MCF 10A (cell line): ENCODE measurements at regions not wholly inside any gene's neighbourhood (a gene's known extent, or its start where the extent isn't known, plus 50 kb on each side); places are given as distances from the start of the nearest gene placed in this dataset.

Experiments
- BruUV-seq: library from RNA; stranded (reverse); fragments of 400-500 nt; replicated peaks from 2 replicates; lab custom pipeline; 2021; lab: Mats Ljungman, UMichigan
- CTCF ChIA-PET: fragments of 300-600 bp; sonication (Branson Sonifier 250); formaldehyde crosslinking; extraction: SDS; loops from one replicate; lab custom pipeline; 2021; ENCODE audit warnings: antibody characterized with exemption, inconsistent platforms; lab: Yijun Ruan, JAX
- POLR2A ChIA-PET: fragments of 300-600, 350-650 bp; sonication (Branson Sonifier 250); formaldehyde crosslinking; extraction: SDS; loops from one replicate; lab custom pipeline; 2020; ENCODE audit warnings: antibody characterized with exemption, inconsistent platforms; lab: Yijun Ruan, JAX
- DNase-seq: peaks from one replicate; pipeline ENCODE4 v3.0.0-alpha.2; 2018; ENCODE audit not compliant: unreplicated experiment
- H3K27ac Mint-ChIP-seq: one replicate; pipeline ENCODE4 v1.8.0; 2022; ENCODE audit warnings: mild to moderate bottlenecking, low read depth, mixed read lengths; ENCODE audit not compliant: unreplicated experiment
- H3K27me3 Mint-ChIP-seq: one replicate; pipeline ENCODE4 v1.8.0; 2022; ENCODE audit warnings: mixed read lengths; ENCODE audit not compliant: insufficient read depth, unreplicated experiment
- H3K36me3 Mint-ChIP-seq: one replicate; pipeline ENCODE4 v1.8.0; 2022; ENCODE audit warnings: mild to moderate bottlenecking, moderate library complexity, mixed read lengths; ENCODE audit not compliant: insufficient read depth, unreplicated experiment
- H3K4me1 Mint-ChIP-seq: one replicate; pipeline ENCODE4 v1.8.0; 2022; ENCODE audit warnings: mixed read lengths; ENCODE audit not compliant: insufficient read depth, unreplicated experiment
- H3K4me3 Mint-ChIP-seq: one replicate; pipeline ENCODE4 v1.8.0; 2022; ENCODE audit warnings: mild to moderate bottlenecking, moderate library complexity, mixed read lengths; ENCODE audit not compliant: unreplicated experiment
- H3K9me3 Mint-ChIP-seq: one replicate; pipeline ENCODE4 v1.8.0; 2022; ENCODE audit warnings: mixed read lengths; ENCODE audit not compliant: unreplicated experiment
- CTCF ChIP-seq: fragments of 200-600 bp; IDR thresholded peaks from one replicate; pipeline ENCODE4 v1.8.0; 2022; ENCODE audit warnings: antibody characterized with exemption, mild to moderate bottlenecking; ENCODE audit not compliant: unreplicated experiment
- intact Hi-C: fragments of 100-400 bp; cut with micrococcal nuclease; formaldehyde crosslinking; loops from 2 replicates; pipeline ENCODE4 v1.14.1; 2022

- no peak for DNase-seq
- POLR2A ChIA-PET, result no interaction called here
- intact Hi-C loops, result no loop called here
- CTCF ChIA-PET, result no interaction called here
- no TSS peak for BruUV-seq
- peaks cover 12% of the 10 kb centered on the region for H3K36me3 Mint-ChIP-seq
- H3K27me3 Mint-ChIP-seq, result no peaks in the 10 kb centered on the region
- H3K4me1 Mint-ChIP-seq, result no peaks in the 10 kb centered on the region
- no peak overlapping the region for H3K4me3 Mint-ChIP-seq
- TF ChIP-seq CTCF, result no peak
- no peak overlapping the region for H3K27ac Mint-ChIP-seq
- peaks cover 9% of the 10 kb centered on the region for H3K9me3 Mint-ChIP-seq
These were observed 385.1 kb upstream of the IRX1 start for GRCh38 chr5:3210531-3210930.

GRCh38 chr5:3209918-3210317 is 385.7 kb upstream of the IRX1 start:
- no peak for DNase-seq
- no peak for TF ChIP-seq CTCF
- Mint-ChIP-seq H3K27ac (no peak overlapping the region), H3K9me3 (peaks cover 14% of the 10 kb centered on the region), H3K36me3 (peaks cover 12% of the 10 kb centered on the region), H3K4me1 (no peaks in the 10 kb centered on the region), H3K27me3 (no peaks in the 10 kb centered on the region), H3K4me3 (no peak overlapping the region)
- no TSS peak for BruUV-seq
- ChIA-PET POLR2A (no interaction called here), CTCF (no interaction called here)
- intact Hi-C loops, result no loop called here

GRCh38 chr5:3202570-3202969 is 393.1 kb upstream of the IRX1 start:
- Mint-ChIP-seq H3K36me3 (no peaks in the 10 kb centered on the region), H3K4me3 (no peak overlapping the region), H3K27me3 (no peaks in the 10 kb centered on the region), H3K27ac (no peak overlapping the region), H3K9me3 (peaks cover 28% of the 10 kb centered on the region), H3K4me1 (no peaks in the 10 kb centered on the region)
- POLR2A ChIA-PET, result no interaction called here
- intact Hi-C loops, result no loop called here
- CTCF ChIA-PET, result interaction anchor here (0.7 kb wide), 1 partner anchor 635 kb away, joined by 3 read pairs; no protein-coding TSS in a partner anchor
- TF ChIP-seq CTCF, result no peak
- no peak for DNase-seq
- BruUV-seq, result no TSS peak

GRCh38 chr5:3201941-3202340 is 393.7 kb upstream of the IRX1 start:
- H3K27me3 Mint-ChIP-seq, result no peaks in the 10 kb centered on the region

More at GRCh38 chr5:3201941-3202340, 393.7 kb upstream of the IRX1 start:
- no peak overlapping the region for H3K4me3 Mint-ChIP-seq
- peaks cover 24% of the 10 kb centered on the region for H3K9me3 Mint-ChIP-seq
- ChIA-PET CTCF (no interaction called here), POLR2A (interaction anchor here (0.7 kb wide), 1 partner anchor 625 kb away, joined by 3 read pairs; no protein-coding TSS in a partner anchor)
- H3K4me1 Mint-ChIP-seq, result no peaks in the 10 kb centered on the region
- no TSS peak for BruUV-seq
- intact Hi-C loops, result no loop called here
- DNase-seq, result no peak
- no peak overlapping the region for H3K27ac Mint-ChIP-seq
- no peak for TF ChIP-seq CTCF
- no peaks in the 10 kb centered on the region for H3K36me3 Mint-ChIP-seq
